ENCODE measurements at regions not wholly inside any gene's neighbourhood (a gene's known extent, or its start where the extent isn't known, plus 50 kb on each side); places are given as distances from the start of the nearest gene placed in this dataset.

- no peak for TF ChIP-seq CTCF (IDR thresholded peaks at IDR 0.05; ENCODE audit: insufficient read depth, low read depth, low read length, missing control alignments)
- no peak for DNase-seq (ENCODE audit: low read depth)
Measured at GRCh38 chrX:14290335-14290734, 239.0 kb upstream of the GLRA2 start.

DNA sequence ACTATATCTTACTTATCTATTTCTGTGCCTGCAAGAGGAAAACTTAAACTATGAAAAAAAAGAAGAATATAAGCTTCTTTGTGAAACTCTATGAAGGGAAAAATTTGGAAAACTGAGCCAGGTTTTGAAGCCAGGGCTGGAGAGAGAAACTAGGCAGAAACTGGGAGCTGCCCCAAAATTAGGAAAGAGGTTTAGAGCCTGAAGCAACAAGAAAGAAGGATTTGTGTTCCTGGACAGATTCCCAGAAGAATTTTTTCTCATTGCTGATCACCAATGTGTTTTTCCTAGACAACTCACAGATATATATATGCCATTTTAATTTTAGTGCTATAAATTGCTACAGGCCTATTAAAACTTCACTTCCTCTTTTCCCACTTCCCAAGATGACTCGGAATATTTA lies 245.0 kb upstream of the GEMIN8 start:
- no peak for DNase-seq (ENCODE audit: low read depth)
- H3K4me3 ChIP-seq (ENCODE audit: low read depth, low read length) = no peak overlapping the region
- TF ChIP-seq CTCF (IDR thresholded peaks at IDR 0.05; ENCODE audit: insufficient read depth, low read depth, low read length, missing control alignments) = no peak

More at GRCh38 chrX:14290335-14290734, 239.0 kb upstream of the GLRA2 start:
- no peak overlapping the region for H3K4me3 ChIP-seq (ENCODE audit: low read depth, low read length)

DNA sequence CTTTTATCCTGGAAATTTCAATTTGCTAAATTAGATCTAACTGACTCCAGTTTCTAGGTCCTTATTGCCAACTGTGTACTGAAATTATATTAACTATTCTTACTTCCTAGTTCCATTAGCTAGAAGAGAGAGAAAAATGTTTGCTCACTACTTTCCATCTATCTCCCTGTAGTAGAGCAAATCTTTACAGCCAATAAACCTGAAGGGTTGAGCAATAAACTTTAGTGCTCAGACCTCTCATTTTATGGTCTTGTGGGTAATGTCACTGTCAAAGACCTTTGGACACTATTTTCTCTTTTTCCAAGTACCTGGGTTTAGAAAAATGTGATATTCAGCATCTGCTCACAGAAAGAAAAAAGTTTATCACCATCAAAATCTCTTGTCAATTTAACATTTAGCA lies 237.5 kb upstream of the GEMIN8 start:
- no peak for TF ChIP-seq CTCF (IDR thresholded peaks at IDR 0.05; ENCODE audit: insufficient read depth, low read depth, low read length, missing control alignments)
- H3K4me3 ChIP-seq (ENCODE audit: low read depth, low read length) = no peak overlapping the region
- DNase-seq (ENCODE audit: low read depth) = no peak

GRCh38 chrX:14266705-14267104 lies 237.0 kb upstream of the GEMIN8 start:
- TF ChIP-seq CTCF (IDR thresholded peaks at IDR 0.05; ENCODE audit: insufficient read depth, low read depth, low read length, missing control alignments) = no peak
- no peak for DNase-seq (ENCODE audit: low read depth)
- H3K4me3 ChIP-seq (ENCODE audit: low read depth, low read length) = no peak overlapping the region

GRCh38 chrX:14243823-14244222 lies 214.1 kb upstream of the GEMIN8 start:
- no peak for DNase-seq (ENCODE audit: low read depth)
- H3K4me3 ChIP-seq (ENCODE audit: low read depth, low read length) = no peak overlapping the region
- no peak for TF ChIP-seq CTCF (IDR thresholded peaks at IDR 0.05; ENCODE audit: insufficient read depth, low read depth, low read length, missing control alignments)

- TF ChIP-seq CTCF (IDR thresholded peaks at IDR 0.05; ENCODE audit: insufficient read depth, low read depth, low read length, missing control alignments) = no peak
- H3K4me3 ChIP-seq (ENCODE audit: low read depth, low read length) = no peak overlapping the region
- no peak for DNase-seq (ENCODE audit: low read depth)
Measured at GRCh38 chrX:14235004-14235403, 205.3 kb upstream of the GEMIN8 start.

DNA sequence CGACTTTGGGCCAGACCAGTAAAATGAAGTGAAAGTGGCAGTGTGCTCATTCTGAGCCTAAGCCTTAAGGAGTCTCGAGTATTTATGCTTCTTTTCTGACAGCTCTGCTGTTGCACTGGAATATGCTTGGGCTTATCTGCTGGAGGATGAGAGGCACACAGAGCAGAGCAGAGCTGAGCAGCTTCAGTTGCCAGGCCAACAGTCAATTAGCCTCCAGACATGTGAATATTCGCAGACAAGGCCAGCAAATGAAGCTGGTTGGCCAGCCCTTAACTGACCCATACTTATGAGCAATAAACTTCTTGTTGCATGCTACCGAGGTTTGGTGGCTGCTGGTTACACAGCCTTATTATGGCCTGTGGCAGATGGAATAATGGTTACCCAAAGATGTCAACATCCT lies 203.0 kb upstream of the GEMIN8 start:
- no peak for DNase-seq (ENCODE audit: low read depth)
- no peak for TF ChIP-seq CTCF (IDR thresholded peaks at IDR 0.05; ENCODE audit: insufficient read depth, low read depth, low read length, missing control alignments)
- H3K4me3 ChIP-seq (ENCODE audit: low read depth, low read length) = no peak overlapping the region
